GM12878 (cell line): ENCODE measurements at regions not wholly inside any gene's neighbourhood (a gene's known extent, or its start where the extent isn't known, plus 50 kb on each side); places are given as distances from the start of the nearest gene placed in this dataset.

Source experiments
- ATAC-seq: fragments of 200-7000 bp; cut with Tn5 transposase; 3 replicates; pipeline ENCODE4 v1.9.1; 2020; ENCODE audit warnings: mild to moderate bottlenecking, moderate library complexity
- BruUV-seq: library from RNA; stranded (reverse); fragments of 400-500 nt; replicated peaks from 2 replicates; lab custom pipeline; 2021; lab: Mats Ljungman, UMichigan
- CTCF ChIA-PET: fragments of 300-600 bp; sonication (Branson Sonifier 250); formaldehyde crosslinking; extraction: SDS; loops from one replicate; lab custom pipeline; 2021; ENCODE audit warnings: inconsistent platforms; lab: Yijun Ruan, JAX
- POLR2A ChIA-PET: fragments of 350-600 bp; formaldehyde crosslinking; extraction: SDS; loops from one replicate; lab custom pipeline; 2021; ENCODE audit warnings: inconsistent platforms; lab: Charles Lee
- RAD21 ChIA-PET: fragments of 300-600 bp; sonication (Branson Sonifier 250); formaldehyde crosslinking; loops from one replicate; lab custom pipeline; 2023; ENCODE audit warnings: antibody characterized with exemption; ENCODE audit not compliant: unreplicated experiment; lab: Charles Lee
- SMC1A ChIA-PET: fragments of 300-600 bp; sonication (Branson Sonifier 250); formaldehyde crosslinking; loops from one replicate; lab custom pipeline; 2023; ENCODE audit not compliant: unreplicated experiment, uncharacterized antibody; lab: Charles Lee
- DNase-seq: peaks from one replicate; pipeline ENCODE4 v3.0.0-alpha.2; 2011; ENCODE audit warnings: low read depth, low spot score
- FAIRE-seq: peaks from 3 replicates; lab custom pipeline; 2011; peaks lifted over from hg19 to GRCh38; lab: Jason Lieb, UNC
- H2AFZ ChIP-seq: 2 replicates; pipeline ENCODE4 v1.6.0; 2011; ENCODE audit warnings: low read depth, low read length, control low read depth; ENCODE audit not compliant: control insufficient read depth
- H3K27ac ChIP-seq: 2 replicates; pipeline ENCODE4 v1.5.1; 2011; ENCODE audit warnings: control low read depth; ENCODE audit not compliant: control insufficient read depth, insufficient read depth
- H3K27me3 ChIP-seq, 2 experiments: replicated peaks in 1 of 2; 2 replicates each; pipeline versions ENCODE4 v1.6.0 to v1.6.1; 2011; ENCODE audit warnings: low read length in 1 of 2; ENCODE audit not compliant: control insufficient read depth in 2 of 2, insufficient read depth in 2 of 2
- H3K36me3 ChIP-seq, 2 experiments: 2 replicates each; pipeline ENCODE4 v1.5.1; 2011; ENCODE audit warnings: low read length in 1 of 2; ENCODE audit not compliant: control insufficient read depth in 2 of 2, insufficient read depth in 2 of 2
- H3K4me1 ChIP-seq: 2 replicates; pipeline ENCODE4 v1.6.1; 2011; ENCODE audit warnings: mild to moderate bottlenecking, low read length, moderate library complexity, mixed read lengths; ENCODE audit not compliant: control insufficient read depth, insufficient read depth
- H3K4me2 ChIP-seq: 2 replicates; pipeline ENCODE4 v1.6.0; 2011; ENCODE audit warnings: control low read depth; ENCODE audit not compliant: control insufficient read depth, insufficient read depth
- H3K4me3 ChIP-seq: fragments of 200-600 bp; sonication (generic); 2 replicates; pipeline ENCODE4 v1.5.1; 2016
- H3K79me2 ChIP-seq: 2 replicates; pipeline ENCODE4 v1.6.0; 2011; ENCODE audit warnings: low read length; ENCODE audit not compliant: control insufficient read depth, insufficient read depth
- H3K9ac ChIP-seq: 2 replicates; pipeline ENCODE4 v1.8.0; 2011; ENCODE audit warnings: low read length, control low read depth, mixed read lengths; ENCODE audit not compliant: control insufficient read depth, insufficient read depth
- H3K9me3 ChIP-seq: replicated peaks from 3 replicates; pipeline ENCODE4 v1.5.1; 2011; ENCODE audit warnings: mild to moderate bottlenecking, low read length; ENCODE audit not compliant: control insufficient read depth, insufficient read depth
- H4K20me1 ChIP-seq: 2 replicates; pipeline ENCODE4 v1.6.0; 2011; ENCODE audit not compliant: control insufficient read depth, insufficient read depth
- BCL3 ChIP-seq: IDR thresholded peaks from 2 replicates; pipeline ENCODE4 v1.6.1; 2011; ENCODE audit warnings: borderline replicate concordance, low read depth, mild to moderate bottlenecking, moderate library complexity, low read length; ENCODE audit not compliant: insufficient read depth, poor library complexity, severe bottlenecking
- CEBPZ ChIP-seq: fragments of 150-350 bp; IDR thresholded peaks from 2 replicates; pipeline ENCODE4 v1.6.1; 2016; ENCODE audit warnings: low read depth, low read length
- CREB1 ChIP-seq: IDR thresholded peaks from 2 replicates; pipeline ENCODE4 v1.6.1; 2012; ENCODE audit warnings: low read depth, mild to moderate bottlenecking, inconsistent platforms
- HDAC6 ChIP-seq: fragments of 200-600 bp; sonication (generic); IDR thresholded peaks from one replicate; pipeline ENCODE4 v1.8.0; 2017; ENCODE audit warnings: antibody characterized with exemption; ENCODE audit not compliant: unreplicated experiment
- KAT2A ChIP-seq: conservative IDR thresholded peaks from 2 replicates; pipeline ENCODE4 v1.6.1; 2011; ENCODE audit warnings: low read depth, low read length; ENCODE audit not compliant: control insufficient read depth
- MYB ChIP-seq: fragments of 150-350 bp; IDR thresholded peaks from 2 replicates; pipeline ENCODE4 v1.6.1; 2014; ENCODE audit warnings: mild to moderate bottlenecking, low read depth, low read length, borderline replicate concordance
- SMAD5 ChIP-seq: IDR thresholded peaks from 2 replicates; pipeline ENCODE4 v1.6.1; 2016; ENCODE audit warnings: antibody characterized with exemption, low read depth
- SPI1 ChIP-seq: IDR thresholded peaks from 2 replicates; pipeline ENCODE4 v1.6.1; 2011; ENCODE audit warnings: low read depth, mild to moderate bottlenecking, low read length, moderate library complexity, borderline replicate concordance; ENCODE audit not compliant: insufficient read depth
- TAF1 ChIP-seq: IDR thresholded peaks from 2 replicates; pipeline ENCODE4 v1.6.1; 2011; ENCODE audit warnings: mild to moderate bottlenecking, low read depth, low read length, borderline replicate concordance
- TCF12 ChIP-seq: IDR thresholded peaks from 2 replicates; pipeline ENCODE4 v1.6.1; 2011; ENCODE audit warnings: low read depth, mild to moderate bottlenecking, low read length
- ZNF207 ChIP-seq: fragments of 450-650 bp; IDR thresholded peaks from 2 replicates; pipeline ENCODE4 v1.6.1; 2014; ENCODE audit warnings: antibody characterized with exemption, mild to moderate bottlenecking, borderline replicate concordance
- ZSCAN29 ChIP-seq: fragments of 450-650 bp; IDR thresholded peaks from 2 replicates; pipeline ENCODE4 v1.6.1; 2017; ENCODE audit warnings: mild to moderate bottlenecking, moderate library complexity
- WGBS: methylation state at CpG from one replicate; pipeline ENCODE4 v1.1.6; 2016; ENCODE audit warnings: low lambda C conversion rate; ENCODE audit not compliant: insufficient replicate concordance, insufficient coverage; ENCODE audit errors: missing lambda C conversion rate; 5-methylcytosine and 5-hydroxymethylcytosine counted together
- in situ Hi-C: fragments of 300-500 bp; cut with MboI; formaldehyde crosslinking; loops from 9 replicates; pipeline ENCODE4 v1.14.3; 2018; ENCODE audit warnings: mixed read lengths
- intact Hi-C: fragments of 100-400 bp; cut with micrococcal nuclease; formaldehyde crosslinking; loops from one replicate; pipeline ENCODE4 v1.14.2; 2022; ENCODE audit not compliant: unreplicated experiment
- TF ChIP-seq, protein P1 (sequence below): fragments of 450-650 bp; IDR thresholded peaks from 2 replicates; pipeline ENCODE4 v1.6.1; 2017; ENCODE audit warnings: mild to moderate bottlenecking

DNA sequence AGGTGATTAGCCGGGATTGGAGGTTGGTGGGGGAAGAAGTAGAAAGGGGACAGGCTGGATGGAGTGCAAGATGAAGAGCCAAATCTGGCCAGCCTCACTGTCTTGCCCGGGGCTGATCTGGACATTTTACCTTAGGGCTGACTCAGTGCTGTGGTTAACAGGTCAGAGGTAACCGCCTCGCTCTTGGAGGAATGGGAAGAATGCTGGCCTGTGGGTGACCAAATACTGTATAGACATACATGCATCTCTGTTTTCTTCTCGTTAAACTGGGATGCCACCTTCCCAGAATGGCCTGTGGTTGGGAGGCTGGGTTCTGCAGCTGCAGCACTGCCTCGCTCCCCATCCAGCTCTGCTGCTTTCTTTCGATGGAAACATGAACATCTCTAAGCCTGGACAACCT, 120.0 kb downstream of the SEC23IP start (continued):
- TF ChIP-seq CEBPZ, result no peak
- TF ChIP-seq HDAC6, result no peak
- TF ChIP-seq SPI1, result no peak
- no peak for TF ChIP-seq TCF12
- TF ChIP-seq ZNF207, result no peak
- TF ChIP-seq SMAD5, result no peak

- Histone ChIP-seq H3K9ac (no peak overlapping the region), H3K79me2 (no peaks in the 10 kb centered on the region), H3K36me3 (no peaks in the 10 kb centered on the region), H3K4me3 (no peak overlapping the region), H3K9me3 (no peaks in the 10 kb centered on the region), H3K27ac (no peak overlapping the region), H4K20me1 (no peaks in the 10 kb centered on the region), H3K27me3 (no peaks in the 10 kb centered on the region; a peak in 1 of 4 replicates), H3K4me1 (no peaks in the 10 kb centered on the region), H3K4me2 (no peak overlapping the region), H2AFZ (no peak overlapping the region)
- ChIA-PET CTCF (interaction anchor here (0.6 to 0.7 kb wide), 2 partner anchors 165 to 275 kb away, joined by 4 read pairs; no protein-coding TSS in a partner anchor), RAD21 (no interaction called here), POLR2A (no interaction called here), SMC1A (no interaction called here)
- ATAC-seq, result no peak
- intact Hi-C loops, result no loop called here
- no TSS peak for BruUV-seq
- TF ChIP-seq CREB1, result no peak
- TF ChIP-seq, protein P1, sequence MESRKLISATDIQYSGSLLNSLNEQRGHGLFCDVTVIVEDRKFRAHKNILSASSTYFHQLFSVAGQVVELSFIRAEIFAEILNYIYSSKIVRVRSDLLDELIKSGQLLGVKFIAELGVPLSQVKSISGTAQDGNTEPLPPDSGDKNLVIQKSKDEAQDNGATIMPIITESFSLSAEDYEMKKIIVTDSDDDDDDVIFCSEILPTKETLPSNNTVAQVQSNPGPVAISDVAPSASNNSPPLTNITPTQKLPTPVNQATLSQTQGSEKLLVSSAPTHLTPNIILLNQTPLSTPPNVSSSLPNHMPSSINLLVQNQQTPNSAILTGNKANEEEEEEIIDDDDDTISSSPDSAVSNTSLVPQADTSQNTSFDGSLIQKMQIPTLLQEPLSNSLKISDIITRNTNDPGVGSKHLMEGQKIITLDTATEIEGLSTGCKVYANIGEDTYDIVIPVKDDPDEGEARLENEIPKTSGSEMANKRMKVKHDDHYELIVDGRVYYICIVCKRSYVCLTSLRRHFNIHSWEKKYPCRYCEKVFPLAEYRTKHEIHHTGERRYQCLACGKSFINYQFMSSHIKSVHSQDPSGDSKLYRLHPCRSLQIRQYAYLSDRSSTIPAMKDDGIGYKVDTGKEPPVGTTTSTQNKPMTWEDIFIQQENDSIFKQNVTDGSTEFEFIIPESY, result no peak
- no peak for TF ChIP-seq TAF1
- TF ChIP-seq BCL3, result no peak
- TF ChIP-seq KAT2A, result no peak
- no peak for TF ChIP-seq MYB
- TF ChIP-seq ZSCAN29, result no peak
- no peak for FAIRE-seq
- no peak for DNase-seq
- in situ Hi-C loops, result no loop called here
- 40% methylated on average over 3 of the region's 3 CpGs for WGBS
Observed at GRCh38 chr10:120014031-120014430, 121.5 kb downstream of the SEC23IP start.
